ENCODE measurements at regions not wholly inside any gene's neighbourhood (a gene's known extent, or its start where the extent isn't known, plus 50 kb on each side); places are given as distances from the start of the nearest gene placed in this dataset.
"Not testable (repeated sequence)": the region's sequence is repeated elsewhere in the genome, so short reads cannot be mapped to it uniquely, and the experiment has no call there.

GRCh38 chr6:137969874-137970273, 102.8 kb downstream of the TNFAIP3 start:
- no peak for DNase-seq (ENCODE audit: low read depth)

- DNase-seq (ENCODE audit: low read depth) = no peak
Observed at GRCh38 chr6:137970368-137970767, 103.3 kb downstream of the TNFAIP3 start.

- DNase-seq (ENCODE audit: low read depth) = no peak
Observed at GRCh38 chr6:137973201-137973600, 106.1 kb downstream of the TNFAIP3 start.

GRCh38 chr6:137975188-137975940, 108.3 kb downstream of the TNFAIP3 start:
- DNase-seq (ENCODE audit: low read depth) = no peak

- no peak for DNase-seq (ENCODE audit: low read depth)
Observed at GRCh38 chr6:137976430-137976829, 109.4 kb downstream of the TNFAIP3 start.

GRCh38 chr6:137977206-137977605, 110.1 kb downstream of the TNFAIP3 start:
- DNase-seq (ENCODE audit: low read depth) = no peak

GRCh38 chr6:137977814-137978213, 110.8 kb downstream of the TNFAIP3 start:
- DNase-seq (ENCODE audit: low read depth) = no peak

GRCh38 chr6:137978252-137978896, 111.3 kb downstream of the TNFAIP3 start:
- DNase-seq (ENCODE audit: low read depth) = peak; percentile 8

GRCh38 chr6:137979263-137979662, 112.2 kb downstream of the TNFAIP3 start:
- DNase-seq (ENCODE audit: low read depth) = not testable (repeated sequence)

GRCh38 chr6:137980777-137981176, 113.7 kb downstream of the TNFAIP3 start:
- no peak for DNase-seq (ENCODE audit: low read depth)

- DNase-seq (ENCODE audit: low read depth) = no peak
Observed at GRCh38 chr6:137981758-137982157, 114.7 kb downstream of the TNFAIP3 start.

- no peak for DNase-seq (ENCODE audit: low read depth)
Observed at GRCh38 chr6:137982418-137983189, 115.5 kb downstream of the TNFAIP3 start.

- no peak for DNase-seq (ENCODE audit: low read depth)
Observed at GRCh38 chr6:137983269-137983668, 116.2 kb downstream of the TNFAIP3 start.

- DNase-seq (ENCODE audit: low read depth) = no peak
Observed at GRCh38 chr6:137989664-137990063, 117.6 kb downstream of the PERP start.

- no peak for DNase-seq (ENCODE audit: low read depth)
Observed at GRCh38 chr6:137995371-137995770, 111.8 kb downstream of the PERP start.

- DNase-seq (ENCODE audit: low read depth) = no peak
Observed at GRCh38 chr6:137998461-137999019, 108.7 kb downstream of the PERP start.

GRCh38 chr6:137999815-138000214, 107.4 kb downstream of the PERP start:
- no peak for DNase-seq (ENCODE audit: low read depth)

- DNase-seq (ENCODE audit: low read depth) = no peak
Observed at GRCh38 chr6:138000941-138001340, 106.3 kb downstream of the PERP start.

GRCh38 chr6:138001750-138002349, 105.4 kb downstream of the PERP start:
- DNase-seq (ENCODE audit: low read depth) = peak; percentile 46

GRCh38 chr6:138004430-138005287, 102.6 kb downstream of the PERP start:
- DNase-seq (ENCODE audit: low read depth) = no peak

GRCh38 chr6:138005846-138006245, 101.4 kb downstream of the PERP start:
- no peak for DNase-seq (ENCODE audit: low read depth)

Data from activated T-helper 9 cell treated with anti-CD3 and anti-CD28 coated beads, Interleukin-2, amount 50 U/mL, for 16 hours (primary cell).